ENCODE measurements at regions not wholly inside any gene's neighbourhood (a gene's known extent, or its start where the extent isn't known, plus 50 kb on each side); places are given as distances from the start of the nearest gene placed in this dataset.

- Histone ChIP-seq H4K91ac (replicated peaks; ENCODE audit: insufficient read length, low read length) (no peak overlapping the region), H3K4me1 (replicated peaks in 1 of 4; ENCODE audit: control insufficient read depth in 3 of 4, insufficient read depth in 4 of 4, low read length in 3 of 4) (no peaks in the 10 kb centered on the region), H3K79me2 (ENCODE audit: control insufficient read depth in 1 of 2, insufficient read depth in 2 of 2, low read length in 2 of 2) (no peaks in the 10 kb centered on the region), H3K79me1 (ENCODE audit: low read depth, low read length) (no peaks in the 10 kb centered on the region), H4K8ac (ENCODE audit: extremely low read depth, insufficient read depth, low read length) (no peak overlapping the region), H3K9me3 (ENCODE audit: insufficient read depth in 2 of 2, low read depth in 1 of 2, low read length in 1 of 2) (0 out of 4 replicates have a peak, but pooled peaks cover 0 to 3% of the 10 kb centered on the region in 2 experiments), H2AK5ac (ENCODE audit: low read depth, low read length) (no peak overlapping the region), H2AFZ (ENCODE audit: low read length) (no peak overlapping the region), H3K23ac (ENCODE audit: insufficient read length) (no peak overlapping the region), H3K18ac (ENCODE audit: extremely low read depth, low read length) (no peak overlapping the region), H3K4ac (replicated peaks; ENCODE audit: insufficient read length, low read depth, low read length) (no peak overlapping the region), H3K27me3 (replicated peaks in 1 of 4; ENCODE audit: control insufficient read depth in 3 of 4, extremely low read depth in 1 of 4, insufficient read depth in 3 of 4, low read length in 3 of 4) (no peaks in the 10 kb centered on the region), H2BK20ac (ENCODE audit: low read length) (no peak overlapping the region), H3K4me3 (ENCODE audit: extremely low read depth in 1 of 4, insufficient read depth in 2 of 4, low read depth in 3 of 4, low read length in 4 of 4) (no peak overlapping the region), H3K4me2 (ENCODE audit: insufficient read depth in 1 of 2, low read depth in 2 of 2, low read length in 2 of 2) (no peak overlapping the region), H4K20me1 (replicated peaks in 1 of 2; ENCODE audit: control insufficient read depth in 1 of 2, insufficient read depth in 2 of 2, low read length in 2 of 2) (no peaks in the 10 kb centered on the region), H3K56ac (replicated peaks; ENCODE audit: insufficient read length, low read depth, low read length) (no peak overlapping the region), H4K5ac (ENCODE audit: insufficient read length, low read depth, low read length) (no peak overlapping the region), H3K14ac (ENCODE audit: insufficient read length) (no peak overlapping the region), H3K9ac (replicated peaks in 1 of 4; ENCODE audit: extremely low read depth in 1 of 4, low read depth in 3 of 4, low read length in 3 of 4) (no peak overlapping the region), H2BK120ac (replicated peaks; ENCODE audit: low read depth, low read length) (no peak overlapping the region), H2BK12ac (ENCODE audit: low read depth, low read length) (no peak overlapping the region), H2BK5ac (ENCODE audit: low read depth, low read length) (no peak overlapping the region), H2BK15ac (ENCODE audit: low read length) (no peak overlapping the region), H3K27ac (ENCODE audit: low read depth, low read length) (no peak overlapping the region), H3K23me2 (ENCODE audit: low read depth, low read length) (no peaks in the 10 kb centered on the region), H3K36me3 (ENCODE audit: control insufficient read depth in 2 of 4, insufficient read depth in 4 of 4, low read length in 3 of 4) (no peaks in the 10 kb centered on the region)
- no peak for TF ChIP-seq CTCF (IDR thresholded peaks at IDR 0.05; ENCODE audit: control extremely low read depth in 1 of 3, insufficient read depth in 1 of 3, low read depth in 1 of 3, low read length in 3 of 3)
- no peak for TF ChIP-seq KDM1A (IDR thresholded peaks at IDR 0.05; ENCODE audit: borderline replicate concordance, low read length)
- TF ChIP-seq, protein P1, sequence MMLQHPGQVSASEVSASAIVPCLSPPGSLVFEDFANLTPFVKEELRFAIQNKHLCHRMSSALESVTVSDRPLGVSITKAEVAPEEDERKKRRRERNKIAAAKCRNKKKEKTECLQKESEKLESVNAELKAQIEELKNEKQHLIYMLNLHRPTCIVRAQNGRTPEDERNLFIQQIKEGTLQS (IDR thresholded peaks at IDR 0.05; ENCODE audit: insufficient read depth, low read depth, low read length), result no peak
- no peak for TF ChIP-seq EGR1 (IDR thresholded peaks at IDR 0.05; ENCODE audit: borderline replicate concordance, low read depth, low read length)
- FAIRE-seq (no peak), DNase-seq (ENCODE audit: low read depth in 1 of 2, low spot score in 2 of 2) (no peak)
- ChIA-PET POLR2A (ENCODE audit: partially characterized antibody) (no interaction called here), CTCF (ENCODE audit: partially characterized antibody) (interaction anchor here (1.3 to 2.1 kb wide), 3 partner anchors 9 to 31 kb away, joined by 3 to 9 read pairs (median 4); no protein-coding TSS in a partner anchor)
- 91% methylated on average over 2 of the region's 2 CpGs; no CpG with 5 or more reads in 1 of the 2 experiments for WGBS, 2 experiments (ENCODE audit: extremely low coverage in 1 of 2, insufficient coverage in 1 of 2, insufficient read length in 1 of 2, insufficient replicate concordance in 2 of 2, low coverage in 1 of 2, low lambda C conversion rate in 2 of 2, missing lambda C conversion rate in 1 of 2)
These were observed 300.1 kb downstream of the NAF1 start for GRCh38 chr4:162866565-162866964.

Data from H1 (cell line).